GM12878 (cell line): ENCODE measurements at regions not wholly inside any gene's neighbourhood (a gene's known extent, or its start where the extent isn't known, plus 50 kb on each side); places are given as distances from the start of the nearest gene placed in this dataset.
A peak's percentile ranks its signal among the peaks of the same experiment; 100 is the strongest.

ENCODE experiments used
- ATF3 ChIP-seq: IDR thresholded peaks from 2 replicates; pipeline ENCODE4 v1.6.1; 2011; ENCODE audit warnings: low read depth, mild to moderate bottlenecking, low read length, moderate library complexity, borderline replicate concordance; ENCODE audit errors: extremely low read depth
- BCL11A ChIP-seq: IDR thresholded peaks from 2 replicates; pipeline ENCODE4 v1.6.1; 2011; ENCODE audit warnings: low read depth, low read length
- CTCF ChIP-seq, 3 experiments: IDR thresholded peaks in 2 of 3; conservative IDR thresholded peaks in 1 of 3; 2 replicates each; pipeline ENCODE4 v1.5.1; 2011; ENCODE audit warnings: low read depth in 3 of 3, low read length in 3 of 3, mild to moderate bottlenecking in 3 of 3, control low read depth in 2 of 3, moderate library complexity in 2 of 3, inconsistent platforms in 1 of 3, mixed read lengths in 1 of 3; ENCODE audit not compliant: control insufficient read depth in 2 of 3, insufficient read depth in 1 of 3; ENCODE audit errors: extremely low read depth in 1 of 3
- CUX1 ChIP-seq: IDR thresholded peaks from 2 replicates; pipeline ENCODE4 v1.6.1; 2012; ENCODE audit warnings: improper control_type of control experiment, low read depth, low read length; ENCODE audit not compliant: insufficient replicate concordance
- GABPA ChIP-seq: IDR thresholded peaks from 2 replicates; pipeline ENCODE4 v1.6.1; 2014; ENCODE audit warnings: antibody characterized with exemption, low read depth, mild to moderate bottlenecking, inconsistent platforms
- IKZF2 ChIP-seq, 2 experiments: fragments of 450-650 bp; IDR thresholded peaks; 2 replicates each; pipeline ENCODE4 v1.6.1; 2017; ENCODE audit warnings: mild to moderate bottlenecking in 2 of 2, moderate library complexity in 2 of 2
- RAD21 ChIP-seq: IDR thresholded peaks from 2 replicates; pipeline ENCODE4 v1.6.1; 2011; ENCODE audit warnings: mild to moderate bottlenecking, low read depth, low read length, moderate library complexity; ENCODE audit not compliant: insufficient read depth
- RELB ChIP-seq: fragments of 450-650 bp; IDR thresholded peaks from 2 replicates; pipeline ENCODE4 v1.6.1; 2017; ENCODE audit warnings: low read depth, mild to moderate bottlenecking, moderate library complexity
- SMAD5 ChIP-seq: IDR thresholded peaks from 2 replicates; pipeline ENCODE4 v1.6.1; 2016; ENCODE audit warnings: antibody characterized with exemption, low read depth
- TCF12 ChIP-seq: IDR thresholded peaks from 2 replicates; pipeline ENCODE4 v1.6.1; 2011; ENCODE audit warnings: low read depth, mild to moderate bottlenecking, low read length
- ZNF622 ChIP-seq: fragments of 450-650 bp; IDR thresholded peaks from 2 replicates; pipeline ENCODE4 v1.6.1; 2017; ENCODE audit warnings: mild to moderate bottlenecking, inconsistent platforms
- ZNF687 ChIP-seq: fragments of 450-650 bp; IDR thresholded peaks from 2 replicates; pipeline ENCODE4 v1.6.1; 2017; ENCODE audit warnings: mild to moderate bottlenecking, moderate library complexity

GRCh38 chr1:21342961-21343838, 52.9 kb upstream of the ECE1 start (continued):
- no peak for TF ChIP-seq CUX1
- no peak for TF ChIP-seq ZNF687
- TF ChIP-seq TCF12, result no peak
- TF ChIP-seq GABPA, result no peak
- TF ChIP-seq SMAD5, result no peak
- TF ChIP-seq IKZF2 (IDR thresholded peaks at IDR 0.05), result peak; percentile 73 to 79; a peak in 3 of 4 replicates
- TF ChIP-seq ZNF622, result no peak
- no peak for TF ChIP-seq ATF3
- TF ChIP-seq CTCF (IDR thresholded peaks at IDR 0.05 in 2 of 3, conservative IDR thresholded peaks at IDR 0.05 in 1 of 3; ENCODE audit: control insufficient read depth in 2 of 3, extremely low read depth in 1 of 3, insufficient read depth in 1 of 3, low read depth in 3 of 3, low read length in 3 of 3), result no peak
- TF ChIP-seq RELB, result 0 out of 2 replicates have a peak, but pooled peaks have one; percentile 27
- TF ChIP-seq BCL11A, result no peak
- TF ChIP-seq RAD21, result no peak
